Gastrocnemius medialis (tissue), 4 donors: ENCODE measurements at regions not wholly inside any gene's neighbourhood (a gene's known extent, or its start where the extent isn't known, plus 50 kb on each side); places are given as distances from the start of the nearest gene placed in this dataset.

Experiments
- ATAC-seq, 2 donors: fragments of 150-250 bp; one replicate each; pipeline ENCODE4 v1.9.1; 2016
- DNase-seq, 2 donors: peaks; one replicate each; pipeline ENCODE4 v3.0.0-alpha.2; 2019
- H3K27ac ChIP-seq, 4 donors: fragments of 200-600 bp; sonication (generic); 1 replicate in 1 of 4; 2 replicates in 3 of 4; pipeline ENCODE4 v1.5.1; 2016 to 2018; ENCODE audit warnings: mild to moderate bottlenecking in 2 of 4, moderate library complexity in 1 of 4
- H3K27me3 ChIP-seq, 3 donors: fragments of 200-600 bp; sonication (generic) in 2 of 3; 1 replicate in 1 of 3; 2 replicates in 2 of 3; pipeline versions ENCODE4 v1.5.1 to v1.6.0; 2016 to 2019; ENCODE audit warnings: mild to moderate bottlenecking in 1 of 3, moderate library complexity in 1 of 3
- H3K36me3 ChIP-seq, 2 donors: fragments of 200-600 bp; sonication (generic) in 1 of 2; one replicate each; pipeline ENCODE4 v1.5.1; 2017 to 2018
- H3K4me1 ChIP-seq, 2 donors: fragments of 200-600 bp; sonication (generic) in 1 of 2; one replicate each; pipeline ENCODE4 v1.5.1; 2016 to 2017; ENCODE audit warnings: mild to moderate bottlenecking in 2 of 2
- H3K4me3 ChIP-seq, 4 donors: fragments of 200-600 bp; sonication (generic) in 3 of 4; 1 replicate in 1 of 4; 2 replicates in 3 of 4; pipeline ENCODE4 v1.5.1; 2016 to 2019; ENCODE audit warnings: mild to moderate bottlenecking in 2 of 4
- H3K9me3 ChIP-seq, 3 donors: fragments of 200-600 bp; sonication (generic) in 2 of 3; 1 replicate in 1 of 3; 2 replicates in 2 of 3; pipeline ENCODE4 v1.5.1; 2016 to 2019
- POLR2A ChIP-seq, 2 donors: fragments of 450-650 bp; IDR thresholded peaks; one replicate each; pipeline ENCODE4 v1.6.1; 2017; ENCODE audit warnings: antibody characterized with exemption in 2 of 2, mild to moderate bottlenecking in 2 of 2, moderate library complexity in 2 of 2
- in situ Hi-C, 4 donors: fragments of 200-750 bp; cut with MboI; loops; one replicate each; pipeline versions ENCODE4 v1.15.0 to v1.8.0; 2017; ENCODE audit warnings: low sequenced_read_pairs in 4 of 4
- intact Hi-C: fragments of 100-400 bp; cut with DNase I; formaldehyde crosslinking; loops from one replicate; pipeline ENCODE4 v1.15.1; 2023; ENCODE audit warnings: low total_unique reads
- TF ChIP-seq, protein P1 (sequence below), 5 experiments: fragments of 450-650 bp in 3 of 5; fragments of 200-600 bp in 2 of 5; sonication (generic) in 2 of 5; IDR thresholded peaks in 4 of 5; conservative IDR thresholded peaks in 1 of 5; 1 replicate in 4 of 5; 2 replicates in 1 of 5; pipeline ENCODE4 v1.5.1; 2016 to 2019; ENCODE audit warnings: antibody characterized with exemption in 5 of 5, mild to moderate bottlenecking in 3 of 5, moderate library complexity in 3 of 5

DNA sequence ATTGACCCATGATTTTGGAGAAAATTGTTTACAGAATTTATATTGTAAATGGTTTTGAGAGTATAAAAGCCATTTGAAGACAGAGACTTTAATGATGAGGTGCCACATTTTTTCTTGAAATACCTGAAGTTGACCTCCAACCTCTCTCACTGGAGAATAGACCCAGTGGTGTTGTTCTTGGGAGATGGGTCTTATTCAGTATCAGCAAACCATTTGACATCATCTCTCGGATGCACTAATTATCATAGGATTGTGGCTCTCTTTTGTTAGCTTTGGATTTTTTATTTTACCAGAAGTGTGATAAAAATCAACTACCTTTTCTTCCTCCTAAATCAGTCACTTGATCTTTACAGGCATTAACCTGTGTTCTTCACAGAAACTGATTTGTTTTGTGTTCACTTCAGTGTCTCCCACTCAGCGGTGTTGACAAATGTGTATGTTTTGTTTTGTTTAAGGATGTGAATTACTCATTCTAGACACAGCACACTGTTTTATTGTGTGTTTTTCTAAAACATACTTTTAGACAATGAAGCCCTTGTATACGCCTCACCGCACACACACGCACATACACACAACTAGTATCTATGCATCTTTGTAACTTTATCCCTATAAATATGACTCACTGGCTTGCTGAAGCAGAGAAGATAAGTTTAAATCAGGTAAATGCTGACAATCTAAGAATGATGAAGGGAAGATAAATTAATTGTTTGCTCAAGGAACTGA, 455.6 kb downstream of the INHBA start:
- Histone ChIP-seq H3K27ac (no peak overlapping the region), H3K36me3 (no peaks in the 10 kb centered on the region), H3K4me1 (no peaks in the 10 kb centered on the region), H3K27me3 (no peaks in the 10 kb centered on the region), H3K9me3 (no peaks in the 10 kb centered on the region), H3K4me3 (no peak overlapping the region)
- TF ChIP-seq, protein P1, sequence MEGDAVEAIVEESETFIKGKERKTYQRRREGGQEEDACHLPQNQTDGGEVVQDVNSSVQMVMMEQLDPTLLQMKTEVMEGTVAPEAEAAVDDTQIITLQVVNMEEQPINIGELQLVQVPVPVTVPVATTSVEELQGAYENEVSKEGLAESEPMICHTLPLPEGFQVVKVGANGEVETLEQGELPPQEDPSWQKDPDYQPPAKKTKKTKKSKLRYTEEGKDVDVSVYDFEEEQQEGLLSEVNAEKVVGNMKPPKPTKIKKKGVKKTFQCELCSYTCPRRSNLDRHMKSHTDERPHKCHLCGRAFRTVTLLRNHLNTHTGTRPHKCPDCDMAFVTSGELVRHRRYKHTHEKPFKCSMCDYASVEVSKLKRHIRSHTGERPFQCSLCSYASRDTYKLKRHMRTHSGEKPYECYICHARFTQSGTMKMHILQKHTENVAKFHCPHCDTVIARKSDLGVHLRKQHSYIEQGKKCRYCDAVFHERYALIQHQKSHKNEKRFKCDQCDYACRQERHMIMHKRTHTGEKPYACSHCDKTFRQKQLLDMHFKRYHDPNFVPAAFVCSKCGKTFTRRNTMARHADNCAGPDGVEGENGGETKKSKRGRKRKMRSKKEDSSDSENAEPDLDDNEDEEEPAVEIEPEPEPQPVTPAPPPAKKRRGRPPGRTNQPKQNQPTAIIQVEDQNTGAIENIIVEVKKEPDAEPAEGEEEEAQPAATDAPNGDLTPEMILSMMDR (IDR thresholded peaks at IDR 0.05 in 4 of 5, conservative IDR thresholded peaks at IDR 0.05 in 1 of 5): no peak
- no peak for TF ChIP-seq POLR2A (IDR thresholded peaks at IDR 0.05)
- ATAC-seq (no peak), DNase-seq (no peak)
- intact Hi-C loops: no loop called here
- in situ Hi-C loops: no loop called here

DNA sequence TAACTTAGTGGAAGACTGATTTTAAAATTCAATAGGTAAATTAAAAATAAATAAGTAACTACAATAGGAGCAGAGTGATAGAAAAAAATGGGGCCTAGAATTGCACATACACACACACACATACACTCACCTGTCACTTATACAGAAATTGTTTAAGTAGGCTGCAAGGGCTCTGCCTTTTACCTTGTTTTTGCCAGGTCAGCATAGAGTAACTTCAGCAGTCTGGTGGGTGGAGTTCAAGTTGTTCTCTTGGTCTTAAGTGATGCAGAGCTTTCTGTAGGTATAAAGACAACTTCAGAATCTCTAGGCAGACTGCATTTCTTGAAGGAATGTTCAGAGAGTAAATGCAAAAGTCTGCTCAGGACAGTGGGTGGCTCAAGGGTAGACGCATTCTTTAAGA, 457.0 kb downstream of the INHBA start:
- TF ChIP-seq, protein P1 (IDR thresholded peaks at IDR 0.05 in 4 of 5, conservative IDR thresholded peaks at IDR 0.05 in 1 of 5): no peak
- TF ChIP-seq POLR2A (IDR thresholded peaks at IDR 0.05): no peak
- Histone ChIP-seq H3K4me1 (no peaks in the 10 kb centered on the region), H3K9me3 (no peaks in the 10 kb centered on the region), H3K4me3 (no peak overlapping the region), H3K27ac (no peak overlapping the region), H3K27me3 (no peaks in the 10 kb centered on the region), H3K36me3 (no peaks in the 10 kb centered on the region)
- in situ Hi-C loops (no loop called here), intact Hi-C loops (no loop called here)
- DNase-seq (no peak), ATAC-seq (no peak)

DNA sequence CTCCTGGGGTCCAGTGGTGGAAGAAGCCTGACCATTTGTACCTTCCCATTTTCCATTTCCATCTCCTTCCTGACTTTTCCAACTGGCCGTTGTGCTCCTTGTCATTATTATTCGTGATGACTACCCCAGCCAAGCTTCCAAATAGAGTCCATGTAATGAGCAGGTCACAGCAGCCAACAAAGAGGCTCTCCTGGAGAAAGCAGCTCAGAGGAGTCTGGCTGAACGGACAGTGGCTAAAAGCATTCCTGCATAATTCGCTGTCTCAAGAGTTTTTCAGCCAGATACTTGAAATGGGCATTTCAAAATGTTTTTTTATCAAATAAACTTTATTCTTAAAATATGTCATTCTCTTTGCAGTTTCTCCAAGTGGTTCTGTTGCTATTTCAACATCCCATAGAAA, 458.6 kb downstream of the INHBA start:
- ATAC-seq: no peak
- Histone ChIP-seq H3K27me3 (no peaks in the 10 kb centered on the region), H3K9me3 (no peaks in the 10 kb centered on the region), H3K4me3 (no peak overlapping the region), H3K4me1 (no peaks in the 10 kb centered on the region), H3K27ac (no peak overlapping the region), H3K36me3 (no peaks in the 10 kb centered on the region)
- in situ Hi-C loops (no loop called here), intact Hi-C loops (no loop called here)
- TF ChIP-seq POLR2A (IDR thresholded peaks at IDR 0.05): no peak
- TF ChIP-seq, protein P1 (IDR thresholded peaks at IDR 0.05 in 4 of 5, conservative IDR thresholded peaks at IDR 0.05 in 1 of 5): no peak
- no peak for DNase-seq

DNA sequence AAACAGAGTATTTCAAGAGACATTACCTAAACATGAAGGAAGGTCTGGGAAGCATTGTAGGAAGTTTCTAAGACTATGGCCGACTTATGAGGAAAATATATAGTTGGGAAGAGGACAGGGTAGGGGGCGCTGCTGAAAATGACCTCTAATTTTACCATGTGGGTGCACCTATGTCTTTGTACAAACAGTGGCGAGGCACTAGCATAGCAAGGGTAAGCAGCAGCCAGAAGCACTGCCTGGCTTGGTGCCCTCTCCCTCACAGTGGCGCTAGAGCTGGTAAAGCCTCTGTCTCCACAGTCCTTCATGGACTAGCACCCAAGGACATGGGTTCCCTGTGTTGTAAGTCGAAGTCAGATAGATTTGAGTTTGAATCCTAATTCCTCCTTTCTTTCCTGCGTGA, 461.2 kb downstream of the INHBA start:
- H3K27ac ChIP-seq: no peak overlapping the region
- H3K27me3 ChIP-seq: no peaks in the 10 kb centered on the region
- H3K4me1 ChIP-seq: no peaks in the 10 kb centered on the region
- intact Hi-C loops: no loop called here
- TF ChIP-seq, protein P1 (IDR thresholded peaks at IDR 0.05 in 4 of 5, conservative IDR thresholded peaks at IDR 0.05 in 1 of 5): no peak
- TF ChIP-seq POLR2A (IDR thresholded peaks at IDR 0.05): no peak
- no peaks in the 10 kb centered on the region for H3K9me3 ChIP-seq
- DNase-seq (no peak), ATAC-seq (no peak)
- no peak overlapping the region for H3K4me3 ChIP-seq
- in situ Hi-C loops: no loop called here
- no peaks in the 10 kb centered on the region for H3K36me3 ChIP-seq

DNA sequence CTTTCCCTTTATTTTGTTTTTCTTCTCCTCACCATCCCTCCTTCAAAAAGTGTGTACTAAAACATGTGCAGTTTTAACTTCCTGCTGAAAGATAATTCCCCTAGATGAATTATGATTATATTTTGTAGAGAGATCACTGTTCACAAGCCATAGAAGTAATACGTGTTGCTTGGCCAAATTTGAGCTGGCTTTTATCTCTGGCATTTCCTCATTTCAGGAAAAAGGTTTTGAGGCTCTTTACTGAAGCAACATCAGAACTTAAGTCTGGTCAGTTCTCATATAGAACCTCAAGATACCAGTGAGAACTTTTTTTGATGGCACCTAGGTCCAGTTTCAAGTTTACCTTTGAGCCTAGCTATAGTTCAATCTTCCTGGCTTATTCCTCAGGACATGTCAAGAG, 463.3 kb downstream of the INHBA start:
- H3K27ac ChIP-seq: no peak overlapping the region
- H3K9me3 ChIP-seq: no peaks in the 10 kb centered on the region
- no peaks in the 10 kb centered on the region for H3K4me1 ChIP-seq
- no peaks in the 10 kb centered on the region for H3K27me3 ChIP-seq
- in situ Hi-C loops: no loop called here
- no peak for DNase-seq
- intact Hi-C loops: no loop called here
- H3K36me3 ChIP-seq: no peaks in the 10 kb centered on the region
- H3K4me3 ChIP-seq: no peak overlapping the region
- TF ChIP-seq POLR2A (IDR thresholded peaks at IDR 0.05): no peak
- TF ChIP-seq, protein P1 (IDR thresholded peaks at IDR 0.05 in 4 of 5, conservative IDR thresholded peaks at IDR 0.05 in 1 of 5): no peak
- ATAC-seq: no peak
